Endodermal cell (in vitro differentiated cells): ENCODE measurements at regions not wholly inside any gene's neighbourhood (a gene's known extent, or its start where the extent isn't known, plus 50 kb on each side); places are given as distances from the start of the nearest gene placed in this dataset.
"Not testable (repeated sequence)": the region's sequence is repeated elsewhere in the genome, so short reads cannot be mapped to it uniquely, and the experiment has no call there.

Experiments used
- DNase-seq: peaks from one replicate; pipeline ENCODE4 v3.0.0-alpha.2; 2017
- H3K27ac ChIP-seq: 2 replicates; pipeline ENCODE4 v1.5.1; 2013; ENCODE audit warnings: mild to moderate bottlenecking, low read depth, low read length, moderate library complexity
- H3K27me3 ChIP-seq: 2 replicates; pipeline ENCODE4 v1.6.1; 2013; ENCODE audit warnings: mild to moderate bottlenecking, low read length, moderate library complexity; ENCODE audit not compliant: insufficient read depth, control insufficient read depth, poor library complexity, severe bottlenecking
- H3K36me3 ChIP-seq: 2 replicates; pipeline ENCODE4 v1.7.0; 2013; ENCODE audit warnings: mild to moderate bottlenecking, low read length, moderate library complexity; ENCODE audit not compliant: control insufficient read depth, insufficient read depth
- H3K4me1 ChIP-seq: one replicate; pipeline ENCODE4 v1.7.0; 2013; ENCODE audit warnings: low read length; ENCODE audit not compliant: control insufficient read depth, insufficient read depth
- H3K4me3 ChIP-seq: 2 replicates; pipeline ENCODE4 v1.5.1; 2013; ENCODE audit warnings: mild to moderate bottlenecking, low read length, moderate library complexity
- H3K9ac ChIP-seq: 2 replicates; pipeline ENCODE4 v1.6.1; 2013; ENCODE audit warnings: mild to moderate bottlenecking, low read length, moderate library complexity; ENCODE audit not compliant: poor library complexity, severe bottlenecking; ENCODE audit errors: extremely low read depth
- H3K9me3 ChIP-seq: 2 replicates; pipeline ENCODE4 v1.6.1; 2013; ENCODE audit warnings: mild to moderate bottlenecking, low read length, moderate library complexity; ENCODE audit not compliant: control insufficient read depth
- H3K27ac Mint-ChIP-seq: 2 replicates; pipeline ENCODE4 v1.8.0; 2020; ENCODE audit warnings: mixed read lengths
- H3K27me3 Mint-ChIP-seq: 2 replicates; pipeline ENCODE4 v1.8.0; 2021; ENCODE audit warnings: mild to moderate bottlenecking, mixed read lengths; ENCODE audit not compliant: insufficient read depth
- H3K36me3 Mint-ChIP-seq: 2 replicates; pipeline ENCODE4 v1.8.0; 2020; ENCODE audit warnings: low read depth, mixed read lengths
- H3K4me1 Mint-ChIP-seq: 2 replicates; pipeline ENCODE4 v1.8.0; 2020; ENCODE audit warnings: mixed read lengths
- H3K4me3 Mint-ChIP-seq: 2 replicates; pipeline ENCODE4 v1.8.0; 2020; ENCODE audit warnings: mild to moderate bottlenecking, moderate library complexity, mixed read lengths
- H3K9me3 Mint-ChIP-seq: 2 replicates; pipeline ENCODE4 v1.8.0; 2020; ENCODE audit warnings: mild to moderate bottlenecking, mixed read lengths
- WGBS, 2 experiments: methylation state at CpG; one replicate each; pipeline versions ENCODE4 v1.1.5 to v1.1.7; 2013; ENCODE audit warnings: missing lambda C conversion rate in 2 of 2, mixed read lengths in 1 of 2; ENCODE audit not compliant: insufficient coverage in 1 of 2, insufficient read length in 1 of 2; 5-methylcytosine and 5-hydroxymethylcytosine counted together
- TF ChIP-seq, protein P1 (sequence below): fragments of 200-600 bp; sonication (generic); conservative IDR thresholded peaks from 2 replicates; pipeline ENCODE4 v1.5.0; 2021; ENCODE audit warnings: antibody characterized with exemption, mild to moderate bottlenecking

DNA sequence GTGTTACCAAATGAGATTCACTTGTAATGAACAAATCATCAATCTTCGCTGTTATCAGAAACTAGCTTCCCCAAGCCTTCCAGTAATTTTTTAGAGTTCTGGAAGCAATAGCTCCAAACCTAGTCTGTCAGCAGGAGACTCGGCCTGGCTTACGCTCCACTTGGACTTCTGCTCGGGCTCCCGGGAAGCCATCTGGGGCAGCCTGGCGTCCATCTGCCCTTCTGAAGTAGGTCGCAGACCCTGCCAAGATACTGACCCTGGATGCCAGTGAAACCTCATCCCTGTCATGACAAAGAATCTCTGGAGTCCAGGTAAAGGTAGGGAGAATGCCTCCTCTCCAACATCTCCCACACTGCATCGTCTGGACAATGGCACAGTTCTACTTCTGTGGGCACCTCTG is 493.8 kb upstream of the ZFP42 start:
- Histone ChIP-seq H3K4me3 (no peak overlapping the region), H3K36me3 (no peaks in the 10 kb centered on the region), H3K9me3 (no peaks in the 10 kb centered on the region), H3K27ac (no peak overlapping the region), H3K9ac (no peak overlapping the region), H3K4me1 (no peaks in the 10 kb centered on the region), H3K27me3 (no peaks in the 10 kb centered on the region)
- Mint-ChIP-seq H3K4me3 (no peak overlapping the region), H3K27me3 (no peaks in the 10 kb centered on the region), H3K36me3 (no peaks in the 10 kb centered on the region), H3K27ac (no peak overlapping the region), H3K4me1 (peaks cover 14% of the 10 kb centered on the region), H3K9me3 (peaks cover 7% of the 10 kb centered on the region)
- no peak for DNase-seq
- 92 to 93% methylated on average over 4 to 8 of the region's 8 CpGs for WGBS, 2 experiments
- TF ChIP-seq, protein P1, sequence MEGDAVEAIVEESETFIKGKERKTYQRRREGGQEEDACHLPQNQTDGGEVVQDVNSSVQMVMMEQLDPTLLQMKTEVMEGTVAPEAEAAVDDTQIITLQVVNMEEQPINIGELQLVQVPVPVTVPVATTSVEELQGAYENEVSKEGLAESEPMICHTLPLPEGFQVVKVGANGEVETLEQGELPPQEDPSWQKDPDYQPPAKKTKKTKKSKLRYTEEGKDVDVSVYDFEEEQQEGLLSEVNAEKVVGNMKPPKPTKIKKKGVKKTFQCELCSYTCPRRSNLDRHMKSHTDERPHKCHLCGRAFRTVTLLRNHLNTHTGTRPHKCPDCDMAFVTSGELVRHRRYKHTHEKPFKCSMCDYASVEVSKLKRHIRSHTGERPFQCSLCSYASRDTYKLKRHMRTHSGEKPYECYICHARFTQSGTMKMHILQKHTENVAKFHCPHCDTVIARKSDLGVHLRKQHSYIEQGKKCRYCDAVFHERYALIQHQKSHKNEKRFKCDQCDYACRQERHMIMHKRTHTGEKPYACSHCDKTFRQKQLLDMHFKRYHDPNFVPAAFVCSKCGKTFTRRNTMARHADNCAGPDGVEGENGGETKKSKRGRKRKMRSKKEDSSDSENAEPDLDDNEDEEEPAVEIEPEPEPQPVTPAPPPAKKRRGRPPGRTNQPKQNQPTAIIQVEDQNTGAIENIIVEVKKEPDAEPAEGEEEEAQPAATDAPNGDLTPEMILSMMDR, result no peak

DNA sequence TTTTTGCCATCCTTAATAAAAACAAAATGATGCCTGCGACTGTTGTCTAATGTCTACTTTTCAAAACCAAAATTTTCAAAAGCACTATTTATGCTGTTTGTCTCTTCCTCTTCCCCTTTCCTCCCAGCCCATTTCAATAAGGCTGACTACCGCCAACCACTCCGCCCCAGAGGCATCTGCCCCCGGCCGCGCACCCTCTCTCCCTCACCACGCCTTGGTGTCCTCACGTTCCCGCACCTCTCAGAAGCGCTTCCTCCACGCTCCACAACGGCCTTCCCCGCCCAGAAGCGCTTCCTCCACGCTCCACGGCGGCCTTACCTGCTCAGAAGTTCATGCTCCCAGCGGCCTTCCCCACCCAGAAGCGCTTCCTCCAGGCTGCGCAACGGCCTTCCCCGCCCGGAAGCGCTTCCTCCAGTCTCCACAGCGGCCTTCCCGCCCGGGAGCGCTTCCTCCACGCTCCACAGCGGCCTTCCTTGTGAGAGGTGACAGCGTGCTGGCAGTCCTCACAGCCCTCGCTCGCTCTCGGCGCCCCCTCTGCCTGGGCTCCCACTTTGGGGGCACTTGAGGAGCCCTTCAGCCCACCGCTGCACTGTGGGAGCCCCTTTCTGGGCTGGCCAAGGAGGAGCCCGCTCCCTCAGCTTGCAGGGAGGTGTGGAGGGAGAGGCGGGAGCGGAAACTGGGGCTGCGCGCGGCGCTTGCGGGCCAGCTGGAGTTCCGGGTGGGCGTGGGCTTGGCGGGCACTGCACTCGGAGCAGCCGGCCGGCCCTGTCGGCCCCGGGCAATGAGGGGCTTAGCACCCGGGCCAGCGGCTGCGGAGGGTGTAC is 490.4 kb upstream of the ZFP42 start:
- TF ChIP-seq, protein P1, result no peak
- Histone ChIP-seq H3K9me3 (no peaks in the 10 kb centered on the region), H3K4me3 (no peak overlapping the region), H3K27me3 (no peaks in the 10 kb centered on the region), H3K4me1 (no peaks in the 10 kb centered on the region), H3K27ac (no peak overlapping the region), H3K36me3 (no peaks in the 10 kb centered on the region), H3K9ac (no peak overlapping the region)
- Mint-ChIP-seq H3K36me3 (no peaks in the 10 kb centered on the region), H3K9me3 (peaks cover 10% of the 10 kb centered on the region), H3K4me3 (peak overlapping the region; percentile 77), H3K27ac (no peak overlapping the region), H3K27me3 (no peaks in the 10 kb centered on the region), H3K4me1 (no peaks in the 10 kb centered on the region)
- WGBS, 2 experiments, result 88 to 92% methylated on average over 16 to 51 of the region's 55 CpGs
- DNase-seq, result peak; percentile 76

DNA sequence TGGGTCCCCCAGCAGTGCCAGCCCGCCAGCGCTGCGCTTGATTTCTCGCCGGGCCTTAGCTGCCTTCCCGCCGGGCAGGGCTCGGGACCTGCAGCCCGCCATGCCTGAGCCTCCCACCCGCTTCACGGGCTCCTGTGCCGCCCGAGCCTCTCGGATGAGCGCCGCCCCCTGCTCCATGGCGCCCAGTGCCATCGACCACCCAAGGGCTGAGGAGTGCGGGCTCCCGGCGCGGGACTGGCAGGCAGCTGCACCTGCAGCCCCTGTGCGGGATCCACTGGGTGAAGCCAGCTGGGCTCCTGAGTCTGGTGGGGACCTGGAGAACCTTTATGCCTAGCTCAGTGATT is 489.8 kb upstream of the ZFP42 start:
- H3K4me3 Mint-ChIP-seq, result peak overlapping the region; percentile 77
- WGBS, 2 experiments, result 95% methylated on average over 19 of the region's 23 CpGs; no CpG with 5 or more reads in 1 of the 2 experiments
- not testable (repeated sequence) for H3K9ac ChIP-seq, H3K4me1 ChIP-seq, H3K27ac Mint-ChIP-seq, H3K9me3 ChIP-seq, H3K4me3 ChIP-seq, H3K27me3 Mint-ChIP-seq, H3K27me3 ChIP-seq, H3K36me3 Mint-ChIP-seq, H3K27ac ChIP-seq, H3K36me3 ChIP-seq, H3K4me1 Mint-ChIP-seq, DNase-seq, H3K9me3 Mint-ChIP-seq
